Right atrium auricular region (tissue), 2 donors: ENCODE measurements at regions not wholly inside any gene's neighbourhood (a gene's known extent, or its start where the extent isn't known, plus 50 kb on each side); places are given as distances from the start of the nearest gene placed in this dataset.

ENCODE experiments used
- DNase-seq: peaks from one replicate; pipeline ENCODE4 v3.0.0-alpha.2; 2019; ENCODE audit warnings: low spot score
- H3K27ac ChIP-seq, 2 donors: fragments of 200-600 bp; sonication (generic); 1 replicate in 1 of 2; 2 replicates in 1 of 2; pipeline ENCODE4 v1.5.1; 2016 to 2019
- H3K27me3 ChIP-seq, 2 donors: fragments of 200-600 bp; sonication (generic); one replicate each; pipeline versions ENCODE4 v1.5.1 to v1.6.0; 2017 to 2019
- H3K36me3 ChIP-seq: fragments of 200-600 bp; sonication (generic); one replicate; pipeline ENCODE4 v1.5.1; 2016
- H3K4me1 ChIP-seq, 2 donors: fragments of 200-600 bp; sonication (generic); one replicate each; pipeline versions ENCODE4 v1.5.1 to v1.6.0; 2017 to 2019
- H3K4me3 ChIP-seq, 2 donors: fragments of 200-600 bp; sonication (generic); 1 replicate in 1 of 2; 2 replicates in 1 of 2; pipeline ENCODE4 v1.5.1; 2017 to 2019; ENCODE audit warnings: mild to moderate bottlenecking in 1 of 2, moderate library complexity in 1 of 2
- H3K9me3 ChIP-seq, 2 donors: fragments of 200-600 bp; sonication (generic); one replicate each; pipeline ENCODE4 v1.5.1; 2019
- TF ChIP-seq, protein P1 (sequence below), 2 donors: fragments of 200-600 bp; sonication (generic); IDR thresholded peaks; one replicate each; pipeline ENCODE4 v1.5.1; 2019; ENCODE audit warnings: antibody characterized with exemption in 2 of 2

DNA sequence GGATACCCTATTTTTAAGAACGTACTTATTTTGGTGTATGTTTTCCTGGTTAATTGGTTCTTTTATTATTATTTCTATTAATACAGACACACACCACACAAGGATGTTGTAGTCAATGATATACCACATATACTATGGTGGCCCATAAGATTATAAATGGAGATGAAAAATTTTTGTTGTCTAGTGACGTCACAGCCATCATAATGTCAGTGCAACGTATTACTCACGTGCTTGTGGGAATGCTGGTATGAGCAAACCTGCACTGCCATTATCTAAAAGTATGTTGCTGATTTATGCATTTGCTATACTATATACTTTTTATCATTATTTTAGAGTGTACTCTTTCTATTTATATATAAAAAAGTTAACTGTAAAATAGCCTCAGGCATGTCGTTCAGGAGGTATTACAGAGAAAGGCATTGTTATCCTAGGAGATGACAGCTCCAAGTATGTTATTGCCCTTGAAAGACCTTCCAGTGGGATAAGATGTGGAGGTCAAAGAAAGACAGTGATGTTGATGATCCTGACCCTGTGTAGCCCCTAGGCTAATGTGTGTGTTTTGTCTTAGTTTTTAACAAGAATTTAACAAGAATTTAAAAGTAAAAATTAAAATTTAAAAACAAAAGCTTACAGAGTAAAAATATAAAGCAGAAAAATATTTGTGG lies 65.6 kb upstream of the SGCD start:
- no peak overlapping the region for H3K4me3 ChIP-seq
- H3K9me3 ChIP-seq = no peaks in the 10 kb centered on the region
- H3K27ac ChIP-seq = no peak overlapping the region
- no peaks in the 10 kb centered on the region for H3K36me3 ChIP-seq
- no peaks in the 10 kb centered on the region for H3K4me1 ChIP-seq
- no peak for DNase-seq
- H3K27me3 ChIP-seq = no peaks in the 10 kb centered on the region
- TF ChIP-seq, protein P1, sequence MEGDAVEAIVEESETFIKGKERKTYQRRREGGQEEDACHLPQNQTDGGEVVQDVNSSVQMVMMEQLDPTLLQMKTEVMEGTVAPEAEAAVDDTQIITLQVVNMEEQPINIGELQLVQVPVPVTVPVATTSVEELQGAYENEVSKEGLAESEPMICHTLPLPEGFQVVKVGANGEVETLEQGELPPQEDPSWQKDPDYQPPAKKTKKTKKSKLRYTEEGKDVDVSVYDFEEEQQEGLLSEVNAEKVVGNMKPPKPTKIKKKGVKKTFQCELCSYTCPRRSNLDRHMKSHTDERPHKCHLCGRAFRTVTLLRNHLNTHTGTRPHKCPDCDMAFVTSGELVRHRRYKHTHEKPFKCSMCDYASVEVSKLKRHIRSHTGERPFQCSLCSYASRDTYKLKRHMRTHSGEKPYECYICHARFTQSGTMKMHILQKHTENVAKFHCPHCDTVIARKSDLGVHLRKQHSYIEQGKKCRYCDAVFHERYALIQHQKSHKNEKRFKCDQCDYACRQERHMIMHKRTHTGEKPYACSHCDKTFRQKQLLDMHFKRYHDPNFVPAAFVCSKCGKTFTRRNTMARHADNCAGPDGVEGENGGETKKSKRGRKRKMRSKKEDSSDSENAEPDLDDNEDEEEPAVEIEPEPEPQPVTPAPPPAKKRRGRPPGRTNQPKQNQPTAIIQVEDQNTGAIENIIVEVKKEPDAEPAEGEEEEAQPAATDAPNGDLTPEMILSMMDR (IDR thresholded peaks at IDR 0.05) = no peak

DNA sequence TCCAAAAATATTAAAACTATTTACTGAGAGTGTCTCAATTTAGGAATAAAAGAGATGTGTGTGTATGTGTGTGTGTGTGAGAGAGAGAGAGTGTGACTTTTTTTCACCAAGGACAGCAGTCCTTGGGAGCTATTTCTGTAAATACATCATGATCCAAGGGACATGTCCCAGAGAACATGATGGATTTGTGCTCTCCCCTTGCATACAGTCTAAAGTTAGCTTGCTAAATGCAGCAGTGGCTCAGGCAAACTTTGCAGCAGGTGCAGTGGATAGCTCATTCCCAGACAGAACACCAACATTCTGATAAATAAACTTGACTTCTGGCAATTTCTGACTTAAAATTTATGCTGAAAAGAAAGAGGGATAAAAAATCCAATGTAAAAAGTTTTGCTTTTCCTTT lies 55.4 kb upstream of the SGCD start:
- Histone ChIP-seq H3K36me3 (no peaks in the 10 kb centered on the region), H3K4me3 (no peak overlapping the region), H3K27ac (peak overlapping the region; percentile 65 to 73), H3K4me1 (peaks cover 0 to 16% of the 10 kb centered on the region in 2 donors), H3K27me3 (no peaks in the 10 kb centered on the region), H3K9me3 (peaks cover 0 to 6% of the 10 kb centered on the region in 2 donors)
- no peak for DNase-seq
- TF ChIP-seq, protein P1 (IDR thresholded peaks at IDR 0.05) = no peak

DNA sequence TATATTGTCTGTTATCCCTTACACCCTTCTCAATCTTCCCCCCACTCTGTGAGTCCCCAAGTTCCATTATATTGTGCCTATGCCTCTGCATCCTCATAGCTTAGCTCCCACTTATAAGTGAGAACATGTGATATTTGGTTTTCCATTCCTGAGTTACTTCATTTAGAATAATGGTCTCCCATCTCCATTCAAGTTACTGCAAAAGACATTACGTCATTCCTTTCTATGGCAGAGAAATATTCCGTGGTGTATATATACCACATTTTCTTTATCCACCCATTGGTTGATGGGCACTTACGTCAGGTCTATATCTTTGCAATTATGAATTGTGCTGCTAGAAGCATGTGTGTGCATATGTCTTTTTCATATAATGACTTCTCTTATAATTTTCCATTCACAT lies 54.8 kb upstream of the SGCD start:
- no peaks in the 10 kb centered on the region for H3K27me3 ChIP-seq
- peaks cover 0 to 16% of the 10 kb centered on the region in 2 donors for H3K4me1 ChIP-seq
- H3K36me3 ChIP-seq = no peaks in the 10 kb centered on the region
- peaks cover 0 to 6% of the 10 kb centered on the region in 2 donors for H3K9me3 ChIP-seq
- peak overlapping the region; percentile 24 to 73 for H3K27ac ChIP-seq
- TF ChIP-seq, protein P1 (IDR thresholded peaks at IDR 0.05) = no peak
- DNase-seq = no peak
- H3K4me3 ChIP-seq = no peak overlapping the region

DNA sequence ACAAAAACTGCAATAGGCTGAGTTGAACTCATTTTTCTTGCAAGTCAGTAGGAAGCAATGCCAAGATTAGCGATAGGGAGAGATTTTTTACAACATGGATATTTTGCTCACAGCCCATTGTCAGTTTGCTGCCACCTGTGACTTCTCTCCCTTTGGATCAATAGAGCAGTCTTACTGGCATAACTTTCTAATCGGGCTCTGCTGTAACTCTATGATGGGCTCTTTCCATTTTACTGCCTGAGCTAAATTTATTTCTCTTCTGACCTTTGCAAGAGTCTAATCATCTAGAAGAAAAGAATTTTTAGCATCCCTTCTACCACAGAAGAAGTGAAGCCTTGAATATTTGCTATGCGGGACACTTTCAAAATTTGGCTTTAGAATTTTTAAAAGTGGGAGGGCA lies 53.6 kb upstream of the SGCD start:
- TF ChIP-seq, protein P1 (IDR thresholded peaks at IDR 0.05) = no peak
- H3K36me3 ChIP-seq = no peaks in the 10 kb centered on the region
- DNase-seq = no peak
- H3K9me3 ChIP-seq = peaks cover 0 to 6% of the 10 kb centered on the region in 2 donors
- no peaks in the 10 kb centered on the region for H3K27me3 ChIP-seq
- no peak overlapping the region for H3K4me3 ChIP-seq
- peak overlapping the region; percentile 15 to 31 for H3K27ac ChIP-seq
- H3K4me1 ChIP-seq = peaks cover 0 to 16% of the 10 kb centered on the region in 2 donors

DNA sequence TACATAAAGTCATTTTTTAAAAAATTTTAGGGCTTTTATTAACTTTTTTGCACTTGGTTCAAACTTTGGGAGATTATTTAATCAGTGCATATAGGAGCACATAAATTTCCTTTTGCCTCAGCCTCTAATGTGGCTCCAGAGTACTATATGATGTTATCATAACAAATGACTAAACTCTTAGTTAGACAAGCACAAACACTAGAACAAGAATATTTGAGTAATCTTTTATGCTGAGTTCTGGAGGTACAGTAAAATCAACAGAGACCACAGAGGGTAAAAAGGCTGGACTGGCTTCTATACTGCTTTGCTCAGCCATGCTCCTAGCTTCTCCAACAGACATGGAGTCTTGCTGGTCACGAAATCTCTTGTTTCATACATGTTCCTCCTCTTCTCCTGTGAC lies 52.5 kb upstream of the SGCD start:
- no peak for DNase-seq
- no peaks in the 10 kb centered on the region for H3K27me3 ChIP-seq
- TF ChIP-seq, protein P1 (IDR thresholded peaks at IDR 0.05) = no peak
- no peak overlapping the region for H3K27ac ChIP-seq
- H3K4me3 ChIP-seq = no peak overlapping the region
- H3K36me3 ChIP-seq = no peaks in the 10 kb centered on the region
- H3K9me3 ChIP-seq = peaks cover 0 to 6% of the 10 kb centered on the region in 2 donors
- H3K4me1 ChIP-seq = peaks cover 0 to 16% of the 10 kb centered on the region in 2 donors
